Liver (tissue), 3 donors: ENCODE measurements at regions not wholly inside any gene's neighbourhood (a gene's known extent, or its start where the extent isn't known, plus 50 kb on each side); places are given as distances from the start of the nearest gene placed in this dataset.

Source experiments
- HNF4A ChIP-seq, 2 donors: conservative IDR thresholded peaks; 2 replicates each; pipeline ENCODE4 v1.6.1; 2016; ENCODE audit warnings: antibody characterized with exemption in 2 of 2, mild to moderate bottlenecking in 2 of 2
- MAX ChIP-seq: IDR thresholded peaks from 2 replicates; pipeline ENCODE4 v1.6.1; 2016; ENCODE audit warnings: antibody characterized with exemption
- SP1 ChIP-seq: IDR thresholded peaks from 2 replicates; pipeline ENCODE4 v1.6.1; 2018; ENCODE audit warnings: antibody characterized with exemption, mild to moderate bottlenecking
- TF ChIP-seq, protein P1 (sequence below): fragments of 150-350 bp; IDR thresholded peaks from 2 replicates; pipeline ENCODE4 v1.5.1; 2017; ENCODE audit warnings: improper control_type of control experiment, low read depth, low read length; ENCODE audit not compliant: missing input control
- TF ChIP-seq, protein P2 (sequence below): IDR thresholded peaks from 2 replicates; pipeline ENCODE4 v1.6.1; 2016; ENCODE audit warnings: antibody characterized with exemption
- TF ChIP-seq, protein P3 (sequence below): IDR thresholded peaks from 2 replicates; pipeline ENCODE4 v1.6.1; 2016; ENCODE audit warnings: antibody characterized with exemption, mild to moderate bottlenecking
- donor health status: healthy.
- donor health status: healthy.

DNA sequence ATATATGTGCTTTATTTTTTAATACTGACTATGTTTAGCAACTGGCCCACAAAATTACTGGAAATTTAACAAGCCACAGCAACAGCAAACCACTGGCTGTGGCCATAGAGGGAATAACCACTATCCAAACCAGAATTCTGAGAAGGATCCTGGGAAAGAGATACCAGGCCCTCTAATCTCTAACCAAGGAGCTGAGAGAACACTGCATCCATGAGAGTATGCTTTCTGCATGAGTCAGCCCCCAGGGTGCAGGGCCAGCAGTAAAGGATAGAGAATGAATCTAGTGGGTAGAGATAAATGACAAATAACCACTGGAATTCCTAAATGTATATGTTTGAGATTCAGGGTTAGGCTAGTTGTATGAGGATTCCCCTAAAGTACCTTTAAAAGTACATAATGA lies 221.8 kb downstream of the KIT start:
- TF ChIP-seq MAX (no peak), SP1 (no peak), HNF4A (conservative IDR thresholded peaks at IDR 0.05) (no peak)
- TF ChIP-seq, protein P1, sequence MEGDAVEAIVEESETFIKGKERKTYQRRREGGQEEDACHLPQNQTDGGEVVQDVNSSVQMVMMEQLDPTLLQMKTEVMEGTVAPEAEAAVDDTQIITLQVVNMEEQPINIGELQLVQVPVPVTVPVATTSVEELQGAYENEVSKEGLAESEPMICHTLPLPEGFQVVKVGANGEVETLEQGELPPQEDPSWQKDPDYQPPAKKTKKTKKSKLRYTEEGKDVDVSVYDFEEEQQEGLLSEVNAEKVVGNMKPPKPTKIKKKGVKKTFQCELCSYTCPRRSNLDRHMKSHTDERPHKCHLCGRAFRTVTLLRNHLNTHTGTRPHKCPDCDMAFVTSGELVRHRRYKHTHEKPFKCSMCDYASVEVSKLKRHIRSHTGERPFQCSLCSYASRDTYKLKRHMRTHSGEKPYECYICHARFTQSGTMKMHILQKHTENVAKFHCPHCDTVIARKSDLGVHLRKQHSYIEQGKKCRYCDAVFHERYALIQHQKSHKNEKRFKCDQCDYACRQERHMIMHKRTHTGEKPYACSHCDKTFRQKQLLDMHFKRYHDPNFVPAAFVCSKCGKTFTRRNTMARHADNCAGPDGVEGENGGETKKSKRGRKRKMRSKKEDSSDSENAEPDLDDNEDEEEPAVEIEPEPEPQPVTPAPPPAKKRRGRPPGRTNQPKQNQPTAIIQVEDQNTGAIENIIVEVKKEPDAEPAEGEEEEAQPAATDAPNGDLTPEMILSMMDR = no peak
- TF ChIP-seq, protein P2, sequence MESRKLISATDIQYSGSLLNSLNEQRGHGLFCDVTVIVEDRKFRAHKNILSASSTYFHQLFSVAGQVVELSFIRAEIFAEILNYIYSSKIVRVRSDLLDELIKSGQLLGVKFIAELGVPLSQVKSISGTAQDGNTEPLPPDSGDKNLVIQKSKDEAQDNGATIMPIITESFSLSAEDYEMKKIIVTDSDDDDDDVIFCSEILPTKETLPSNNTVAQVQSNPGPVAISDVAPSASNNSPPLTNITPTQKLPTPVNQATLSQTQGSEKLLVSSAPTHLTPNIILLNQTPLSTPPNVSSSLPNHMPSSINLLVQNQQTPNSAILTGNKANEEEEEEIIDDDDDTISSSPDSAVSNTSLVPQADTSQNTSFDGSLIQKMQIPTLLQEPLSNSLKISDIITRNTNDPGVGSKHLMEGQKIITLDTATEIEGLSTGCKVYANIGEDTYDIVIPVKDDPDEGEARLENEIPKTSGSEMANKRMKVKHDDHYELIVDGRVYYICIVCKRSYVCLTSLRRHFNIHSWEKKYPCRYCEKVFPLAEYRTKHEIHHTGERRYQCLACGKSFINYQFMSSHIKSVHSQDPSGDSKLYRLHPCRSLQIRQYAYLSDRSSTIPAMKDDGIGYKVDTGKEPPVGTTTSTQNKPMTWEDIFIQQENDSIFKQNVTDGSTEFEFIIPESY = no peak
- TF ChIP-seq, protein P3, sequence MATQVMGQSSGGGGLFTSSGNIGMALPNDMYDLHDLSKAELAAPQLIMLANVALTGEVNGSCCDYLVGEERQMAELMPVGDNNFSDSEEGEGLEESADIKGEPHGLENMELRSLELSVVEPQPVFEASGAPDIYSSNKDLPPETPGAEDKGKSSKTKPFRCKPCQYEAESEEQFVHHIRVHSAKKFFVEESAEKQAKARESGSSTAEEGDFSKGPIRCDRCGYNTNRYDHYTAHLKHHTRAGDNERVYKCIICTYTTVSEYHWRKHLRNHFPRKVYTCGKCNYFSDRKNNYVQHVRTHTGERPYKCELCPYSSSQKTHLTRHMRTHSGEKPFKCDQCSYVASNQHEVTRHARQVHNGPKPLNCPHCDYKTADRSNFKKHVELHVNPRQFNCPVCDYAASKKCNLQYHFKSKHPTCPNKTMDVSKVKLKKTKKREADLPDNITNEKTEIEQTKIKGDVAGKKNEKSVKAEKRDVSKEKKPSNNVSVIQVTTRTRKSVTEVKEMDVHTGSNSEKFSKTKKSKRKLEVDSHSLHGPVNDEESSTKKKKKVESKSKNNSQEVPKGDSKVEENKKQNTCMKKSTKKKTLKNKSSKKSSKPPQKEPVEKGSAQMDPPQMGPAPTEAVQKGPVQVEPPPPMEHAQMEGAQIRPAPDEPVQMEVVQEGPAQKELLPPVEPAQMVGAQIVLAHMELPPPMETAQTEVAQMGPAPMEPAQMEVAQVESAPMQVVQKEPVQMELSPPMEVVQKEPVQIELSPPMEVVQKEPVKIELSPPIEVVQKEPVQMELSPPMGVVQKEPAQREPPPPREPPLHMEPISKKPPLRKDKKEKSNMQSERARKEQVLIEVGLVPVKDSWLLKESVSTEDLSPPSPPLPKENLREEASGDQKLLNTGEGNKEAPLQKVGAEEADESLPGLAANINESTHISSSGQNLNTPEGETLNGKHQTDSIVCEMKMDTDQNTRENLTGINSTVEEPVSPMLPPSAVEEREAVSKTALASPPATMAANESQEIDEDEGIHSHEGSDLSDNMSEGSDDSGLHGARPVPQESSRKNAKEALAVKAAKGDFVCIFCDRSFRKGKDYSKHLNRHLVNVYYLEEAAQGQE = no peak
